AG04450 (cell line): ENCODE measurements at regions not wholly inside any gene's neighbourhood (a gene's known extent, or its start where the extent isn't known, plus 50 kb on each side); places are given as distances from the start of the nearest gene placed in this dataset.

Experiments used
- CTCF ChIA-PET: fragments of 300-600, 350-600 bp; formaldehyde crosslinking; extraction: SDS; loops from one replicate; lab custom pipeline; 2022; ENCODE audit warnings: antibody characterized with exemption, inconsistent platforms; lab: Charles Lee
- POLR2A ChIA-PET: fragments of 350-600 bp; formaldehyde crosslinking; extraction: SDS; loops from one replicate; lab custom pipeline; 2021; ENCODE audit warnings: antibody characterized with exemption, inconsistent platforms; lab: Yijun Ruan, JAX
- DNase-seq: peaks from one replicate; pipeline ENCODE4 v3.0.0-alpha.2; 2011; ENCODE audit warnings: low read depth, low spot score
- H3K27ac ChIP-seq: one replicate; pipeline ENCODE4 v1.5.1; 2012; ENCODE audit warnings: low read depth, low read length, control low read depth
- H3K27me3 ChIP-seq: one replicate; pipeline ENCODE4 v1.6.0; 2012; ENCODE audit warnings: low read length; ENCODE audit not compliant: control insufficient read depth, insufficient read depth
- H3K4me3 ChIP-seq: 2 replicates; pipeline ENCODE4 v1.5.1; 2011; ENCODE audit warnings: mild to moderate bottlenecking, low read depth, low read length, control low read depth
- H3K9me3 ChIP-seq: 2 replicates; pipeline ENCODE4 v1.5.1; 2012; ENCODE audit warnings: low read length; ENCODE audit not compliant: control insufficient read depth, insufficient read depth
- CTCF ChIP-seq: IDR thresholded peaks from 2 replicates; pipeline ENCODE4 v1.5.1; 2011; ENCODE audit warnings: low read depth, low read length, control low read depth, inconsistent platforms

- ChIA-PET CTCF (no interaction called here), POLR2A (no interaction called here)
- H3K27me3 ChIP-seq, result peaks cover 7% of the 10 kb centered on the region
- no peak overlapping the region for H3K27ac ChIP-seq
- no peak overlapping the region for H3K4me3 ChIP-seq
- no peaks in the 10 kb centered on the region for H3K9me3 ChIP-seq
- DNase-seq, result no peak
- no peak for TF ChIP-seq CTCF
Measured at GRCh38 chr4:15182600-15183220, 180.4 kb downstream of the CPEB2 start.

GRCh38 chr4:15186149-15186548 is 183.9 kb downstream of the CPEB2 start:
- ChIA-PET CTCF (interaction anchor here (1.2 kb wide), 1 partner anchor 12 kb away, joined by 6 read pairs; no protein-coding TSS in a partner anchor), POLR2A (no interaction called here)
- H3K9me3 ChIP-seq, result no peaks in the 10 kb centered on the region
- no peak for DNase-seq
- no peak overlapping the region for H3K4me3 ChIP-seq
- TF ChIP-seq CTCF, result no peak
- no peak overlapping the region for H3K27ac ChIP-seq
- peaks cover 7% of the 10 kb centered on the region for H3K27me3 ChIP-seq

GRCh38 chr4:15186806-15187205 is 184.5 kb downstream of the CPEB2 start:
- Histone ChIP-seq H3K27me3 (peaks cover 7% of the 10 kb centered on the region), H3K27ac (no peak overlapping the region), H3K4me3 (no peak overlapping the region), H3K9me3 (no peaks in the 10 kb centered on the region)
- ChIA-PET POLR2A (no interaction called here), CTCF (interaction anchor here (1.2 kb wide), 1 partner anchor 11 kb away, joined by 6 read pairs; no protein-coding TSS in a partner anchor)
- no peak for TF ChIP-seq CTCF
- DNase-seq, result no peak

- TF ChIP-seq CTCF, result no peak
- H3K27ac ChIP-seq, result no peak overlapping the region
- no peaks in the 10 kb centered on the region for H3K9me3 ChIP-seq
- CTCF ChIA-PET, result no interaction called here
- no peak for DNase-seq
- POLR2A ChIA-PET, result no interaction called here
- no peak overlapping the region for H3K4me3 ChIP-seq
- H3K27me3 ChIP-seq, result peaks cover 5% of the 10 kb centered on the region
Measured at GRCh38 chr4:15188605-15189539, 186.6 kb downstream of the CPEB2 start.

GRCh38 chr4:15194520-15194919 is 192.2 kb downstream of the CPEB2 start:
- no peak overlapping the region for H3K4me3 ChIP-seq
- no peak for TF ChIP-seq CTCF
- no peaks in the 10 kb centered on the region for H3K9me3 ChIP-seq
- ChIA-PET POLR2A (no interaction called here), CTCF (no interaction called here)
- no peak overlapping the region for H3K27ac ChIP-seq
- no peak for DNase-seq
- H3K27me3 ChIP-seq, result no peaks in the 10 kb centered on the region
